Tibial nerve (tissue), 4 donors: ENCODE measurements at regions not wholly inside any gene's neighbourhood (a gene's known extent, or its start where the extent isn't known, plus 50 kb on each side); places are given as distances from the start of the nearest gene placed in this dataset.

ENCODE experiments used
- DNase-seq, 2 donors: peaks; one replicate each; pipeline ENCODE4 v3.0.0-alpha.2; 2019; ENCODE audit warnings: low spot score in 2 of 2
- H3K27ac ChIP-seq, 4 donors: fragments of 200-600 bp; sonication (generic) in 3 of 4; one replicate each; pipeline ENCODE4 v1.5.1; 2017 to 2019; ENCODE audit warnings: mild to moderate bottlenecking in 1 of 4
- H3K27me3 ChIP-seq, 2 donors: fragments of 200-600 bp; sonication (generic) in 1 of 2; one replicate each; pipeline versions ENCODE4 v1.5.1 to v1.6.0; 2017 to 2019
- H3K36me3 ChIP-seq, 3 donors: fragments of 200-600 bp; sonication (generic); one replicate each; pipeline ENCODE4 v1.5.1; 2018 to 2019
- H3K4me1 ChIP-seq, 4 donors: fragments of 200-600 bp; sonication (generic) in 3 of 4; one replicate each; pipeline ENCODE4 v1.5.1; 2017 to 2019
- H3K4me3 ChIP-seq, 4 donors: fragments of 200-600 bp; sonication (generic) in 3 of 4; one replicate each; pipeline ENCODE4 v1.5.1; 2017 to 2019; ENCODE audit warnings: mild to moderate bottlenecking in 1 of 4, moderate library complexity in 1 of 4
- H3K9me3 ChIP-seq, 4 donors: fragments of 200-600 bp; sonication (generic) in 3 of 4; one replicate each; pipeline ENCODE4 v1.5.1; 2017 to 2019
- EP300 ChIP-seq, 2 donors: sonication (generic); formaldehyde crosslinking; IDR thresholded peaks; one replicate each; pipeline ENCODE4 v1.6.1; 2017; ENCODE audit warnings: antibody characterized with exemption in 2 of 2, mild to moderate bottlenecking in 1 of 2
- POLR2A ChIP-seq, 2 donors: fragments of 450-650 bp; IDR thresholded peaks; one replicate each; pipeline ENCODE4 v1.6.1; 2017; ENCODE audit warnings: antibody characterized with exemption in 2 of 2, mild to moderate bottlenecking in 2 of 2, moderate library complexity in 2 of 2
- whole genome bisulfite sequencing, 2 donors: methylation state at CpG; one replicate each; pipeline ENCODE4 v1.1.5; 2018; 5-methylcytosine and 5-hydroxymethylcytosine counted together
- TF ChIP-seq, protein P1 (sequence below), 5 experiments: fragments of 200-600 bp in 3 of 5; fragments of 450-650 bp in 2 of 5; sonication (generic) in 3 of 5; IDR thresholded peaks; one replicate each; pipeline ENCODE4 v1.5.1; 2016 to 2019; ENCODE audit warnings: antibody characterized with exemption in 5 of 5, mild to moderate bottlenecking in 3 of 5, moderate library complexity in 2 of 5

- TF ChIP-seq EP300 (IDR thresholded peaks at IDR 0.05) (no peak), POLR2A (IDR thresholded peaks at IDR 0.05) (no peak)
- TF ChIP-seq, protein P1, sequence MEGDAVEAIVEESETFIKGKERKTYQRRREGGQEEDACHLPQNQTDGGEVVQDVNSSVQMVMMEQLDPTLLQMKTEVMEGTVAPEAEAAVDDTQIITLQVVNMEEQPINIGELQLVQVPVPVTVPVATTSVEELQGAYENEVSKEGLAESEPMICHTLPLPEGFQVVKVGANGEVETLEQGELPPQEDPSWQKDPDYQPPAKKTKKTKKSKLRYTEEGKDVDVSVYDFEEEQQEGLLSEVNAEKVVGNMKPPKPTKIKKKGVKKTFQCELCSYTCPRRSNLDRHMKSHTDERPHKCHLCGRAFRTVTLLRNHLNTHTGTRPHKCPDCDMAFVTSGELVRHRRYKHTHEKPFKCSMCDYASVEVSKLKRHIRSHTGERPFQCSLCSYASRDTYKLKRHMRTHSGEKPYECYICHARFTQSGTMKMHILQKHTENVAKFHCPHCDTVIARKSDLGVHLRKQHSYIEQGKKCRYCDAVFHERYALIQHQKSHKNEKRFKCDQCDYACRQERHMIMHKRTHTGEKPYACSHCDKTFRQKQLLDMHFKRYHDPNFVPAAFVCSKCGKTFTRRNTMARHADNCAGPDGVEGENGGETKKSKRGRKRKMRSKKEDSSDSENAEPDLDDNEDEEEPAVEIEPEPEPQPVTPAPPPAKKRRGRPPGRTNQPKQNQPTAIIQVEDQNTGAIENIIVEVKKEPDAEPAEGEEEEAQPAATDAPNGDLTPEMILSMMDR (IDR thresholded peaks at IDR 0.05), result no peak
- no peaks in the 10 kb centered on the region for H3K27me3 ChIP-seq
- no peaks in the 10 kb centered on the region for H3K36me3 ChIP-seq
- H3K4me3 ChIP-seq, result no peak overlapping the region
- peaks cover 0 to 59% (median 17%) of the 10 kb centered on the region in 4 donors for H3K4me1 ChIP-seq
- H3K27ac ChIP-seq, result no peak overlapping the region
- no peaks in the 10 kb centered on the region for H3K9me3 ChIP-seq
- DNase-seq, result no peak
Observed at GRCh38 chr1:201756406-201756805, 72.6 kb upstream of the IPO9 start.

DNA sequence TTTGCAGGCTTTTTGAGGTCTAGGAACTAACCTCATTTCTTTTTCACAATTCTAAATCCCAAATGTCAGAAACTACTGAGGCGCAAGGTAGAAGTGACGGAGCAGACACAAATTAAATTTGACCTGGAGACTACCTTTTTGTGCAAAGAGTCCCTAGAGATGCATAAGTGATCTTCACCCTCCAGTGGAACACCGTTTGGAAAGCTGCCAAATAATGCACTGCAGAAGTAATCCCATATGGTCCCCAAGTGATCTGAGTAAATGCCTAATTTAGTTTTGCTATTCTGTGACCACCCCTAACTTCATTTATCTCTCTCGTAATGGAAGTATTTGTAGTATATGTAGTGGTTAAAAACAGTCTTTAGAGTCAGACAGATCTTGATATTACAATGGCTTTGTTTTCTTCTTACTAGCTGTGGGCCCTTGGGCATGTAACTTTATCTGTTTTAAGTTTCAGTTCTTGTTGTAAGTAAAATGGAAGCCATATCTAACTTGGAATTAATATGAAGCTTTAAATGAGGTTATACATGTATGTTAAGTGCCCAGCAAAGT, 70.4 kb upstream of the IPO9 start:
- Histone ChIP-seq H3K4me1 (peaks cover 0 to 62% (median 25%) of the 10 kb centered on the region in 4 donors), H3K27ac (no peak overlapping the region), H3K27me3 (no peaks in the 10 kb centered on the region), H3K36me3 (no peaks in the 10 kb centered on the region), H3K4me3 (no peak overlapping the region), H3K9me3 (no peaks in the 10 kb centered on the region)
- TF ChIP-seq EP300 (IDR thresholded peaks at IDR 0.05) (no peak), POLR2A (IDR thresholded peaks at IDR 0.05) (no peak)
- no peak for DNase-seq
- WGBS, 2 donors, result 77 to 84% methylated on average over 4 of the region's 4 CpGs

DNA sequence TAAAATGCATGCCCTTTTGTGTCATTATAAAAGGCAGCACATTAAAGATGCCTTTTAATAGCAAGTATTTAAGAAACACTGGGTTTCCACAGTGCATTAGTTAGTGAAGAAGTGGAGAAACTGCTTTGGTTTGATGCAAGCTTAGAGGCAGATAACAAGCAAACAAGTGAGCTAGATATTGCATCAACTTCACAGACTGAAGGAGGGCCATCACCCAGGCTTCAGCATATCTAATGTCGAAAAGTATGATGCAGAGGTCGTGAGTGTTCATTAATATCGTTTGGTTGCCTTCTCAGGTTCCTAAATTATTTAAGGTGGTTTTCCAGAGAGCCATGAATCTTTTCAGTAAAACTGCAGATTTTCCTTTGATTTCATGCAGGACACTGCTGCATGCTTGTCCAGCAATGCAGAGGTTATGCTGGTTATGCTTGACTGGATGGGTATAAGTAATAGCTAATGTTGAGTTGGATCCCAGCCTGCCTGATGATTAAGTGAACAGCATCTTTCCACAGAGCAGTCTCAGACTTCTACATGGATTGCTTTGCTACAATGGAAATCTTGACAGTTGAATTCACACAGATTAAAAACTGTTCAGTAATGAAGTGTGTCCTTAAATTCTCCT, 69.7 kb upstream of the IPO9 start:
- H3K27ac ChIP-seq, result no peak overlapping the region
- H3K4me3 ChIP-seq, result no peak overlapping the region
- H3K9me3 ChIP-seq, result no peaks in the 10 kb centered on the region
- H3K27me3 ChIP-seq, result no peaks in the 10 kb centered on the region
- peaks cover 0 to 62% (median 25%) of the 10 kb centered on the region in 4 donors for H3K4me1 ChIP-seq
- H3K36me3 ChIP-seq, result no peaks in the 10 kb centered on the region
- no peak for DNase-seq
- TF ChIP-seq POLR2A (IDR thresholded peaks at IDR 0.05) (no peak), EP300 (IDR thresholded peaks at IDR 0.05) (no peak)
- TF ChIP-seq, protein P1 (IDR thresholded peaks at IDR 0.05), result no peak
- WGBS, 2 donors, result 54 to 66% methylated on average over 3 of the region's 3 CpGs

- no peaks in the 10 kb centered on the region for H3K9me3 ChIP-seq
- no peak overlapping the region for H3K4me3 ChIP-seq
- peaks cover 0 to 58% (median 25%) of the 10 kb centered on the region in 4 donors for H3K4me1 ChIP-seq
- H3K36me3 ChIP-seq, result no peaks in the 10 kb centered on the region
- DNase-seq, result no peak
- H3K27me3 ChIP-seq, result no peaks in the 10 kb centered on the region
- no peak for TF ChIP-seq EP300 (IDR thresholded peaks at IDR 0.05)
- TF ChIP-seq, protein P1 (IDR thresholded peaks at IDR 0.05), result no peak
- 33 to 46% methylated on average over 1 of the region's 1 CpG for WGBS, 2 donors
- H3K27ac ChIP-seq, result peak overlapping the region in 2 of 4 donors; percentile 23 to 53
Observed at GRCh38 chr1:201760516-201760915, 68.4 kb upstream of the IPO9 start.

DNA sequence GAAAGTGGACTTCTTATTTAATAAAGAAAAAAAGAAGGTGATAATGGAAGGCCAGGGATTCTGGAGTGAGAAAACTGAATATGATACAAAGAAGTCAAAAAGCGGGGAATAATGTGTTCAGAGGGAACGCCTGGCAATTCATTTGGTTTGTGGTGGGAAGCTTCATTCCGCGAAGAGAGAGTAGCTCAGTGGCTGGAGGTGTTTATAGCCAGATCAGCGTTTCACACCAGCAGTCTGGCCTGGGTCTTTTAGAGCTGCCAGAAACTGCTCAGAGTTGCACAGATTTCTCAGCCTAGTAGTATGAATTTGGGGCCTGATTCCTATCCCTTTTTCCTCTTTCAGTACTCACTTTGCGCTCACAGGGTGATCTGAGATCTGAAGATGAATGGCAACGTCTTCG, 67.8 kb upstream of the IPO9 start:
- 80 to 83% methylated on average over 8 of the region's 8 CpGs for WGBS, 2 donors
- H3K27ac ChIP-seq, result peak overlapping the region in 2 of 4 donors; percentile 23 to 53
- H3K4me3 ChIP-seq, result no peak overlapping the region
- DNase-seq, result no peak
- no peaks in the 10 kb centered on the region for H3K27me3 ChIP-seq
- H3K9me3 ChIP-seq, result no peaks in the 10 kb centered on the region
- TF ChIP-seq EP300 (IDR thresholded peaks at IDR 0.05), result no peak
- no peak for TF ChIP-seq POLR2A (IDR thresholded peaks at IDR 0.05)
- TF ChIP-seq, protein P1 (IDR thresholded peaks at IDR 0.05), result no peak
- H3K36me3 ChIP-seq, result no peaks in the 10 kb centered on the region
- H3K4me1 ChIP-seq, result peaks cover 0 to 64% (median 23%) of the 10 kb centered on the region in 4 donors
